GM19397 (cell line): ENCODE measurements at regions not wholly inside any gene's neighbourhood (a gene's known extent, or its start where the extent isn't known, plus 50 kb on each side); places are given as distances from the start of the nearest gene placed in this dataset.
"Not testable (repeated sequence)": the region's sequence is repeated elsewhere in the genome, so short reads cannot be mapped to it uniquely, and the experiment has no call there.

Experiments used
- ATAC-seq: cut with Tn5 transposase; IDR thresholded peaks from one replicate; pipeline ENCODE4 v1.9.1; 2021; ENCODE audit warnings: mild to moderate bottlenecking, moderate library complexity; ENCODE audit not compliant: unreplicated experiment

GRCh38 chr16:65757064-65757463 lies 609.4 kb upstream of the CDH5 start:
- ATAC-seq, result no peak

GRCh38 chr16:65756163-65756562 lies 610.3 kb upstream of the CDH5 start:
- no peak for ATAC-seq

DNA sequence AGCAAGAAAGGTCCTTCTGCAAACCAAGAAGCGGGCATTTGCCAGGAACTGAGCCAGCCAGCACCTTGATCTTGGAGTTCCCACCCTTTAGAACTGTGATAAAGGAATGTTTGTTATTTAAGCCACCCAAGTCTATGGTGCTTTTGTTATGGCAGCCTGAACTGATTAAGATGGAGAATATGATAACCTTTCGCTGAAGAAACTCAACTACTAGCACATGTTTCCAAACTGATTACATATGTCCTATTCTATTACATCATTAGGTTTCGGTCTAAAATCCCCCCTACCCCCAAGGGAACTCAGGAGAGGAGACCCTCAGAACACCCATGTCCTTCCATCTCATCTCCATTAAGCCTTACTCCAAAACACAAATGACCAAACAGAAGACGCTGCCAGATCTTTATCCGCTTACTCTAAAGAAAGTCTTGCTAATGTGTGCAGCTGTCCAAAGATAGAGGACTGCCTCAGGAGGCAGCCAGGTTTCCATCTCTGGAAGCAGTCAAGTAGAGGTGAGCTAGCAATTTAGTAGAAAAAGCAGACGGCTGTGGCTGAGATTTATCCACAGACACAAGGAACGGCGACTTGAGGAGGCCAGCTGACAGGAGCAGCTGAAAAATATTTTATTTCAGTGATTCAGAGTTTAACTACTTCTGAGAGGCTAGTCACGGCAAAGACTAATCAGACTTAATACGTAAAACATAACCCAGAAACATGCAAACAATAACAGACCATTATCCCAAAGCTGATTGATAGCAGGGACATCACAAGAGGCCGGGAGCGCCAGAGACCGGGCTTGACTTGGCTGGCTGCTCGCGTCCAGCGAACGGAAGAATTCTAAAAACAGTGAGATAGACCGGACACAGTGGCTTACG lies 611.4 kb upstream of the CDH5 start:
- no peak for ATAC-seq

DNA sequence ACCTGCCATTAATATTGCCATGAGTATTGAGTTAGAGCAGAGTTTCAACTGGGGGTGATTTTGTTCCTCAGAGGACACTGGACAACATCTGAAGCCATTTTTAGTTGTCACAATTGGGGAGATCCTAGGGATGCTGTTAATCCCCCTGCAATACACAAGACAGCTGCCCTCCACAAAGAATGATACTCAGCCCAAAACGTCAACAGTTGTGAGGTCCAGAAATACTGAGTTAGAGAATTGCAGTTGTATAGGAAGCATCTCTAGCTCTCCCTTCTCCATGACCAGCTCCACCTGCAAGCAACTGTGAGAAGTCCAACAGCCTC lies 614.0 kb upstream of the CDH5 start:
- no peak for ATAC-seq

- no peak for ATAC-seq
Observed at GRCh38 chr16:65751622-65752521, 614.6 kb upstream of the CDH5 start.

DNA sequence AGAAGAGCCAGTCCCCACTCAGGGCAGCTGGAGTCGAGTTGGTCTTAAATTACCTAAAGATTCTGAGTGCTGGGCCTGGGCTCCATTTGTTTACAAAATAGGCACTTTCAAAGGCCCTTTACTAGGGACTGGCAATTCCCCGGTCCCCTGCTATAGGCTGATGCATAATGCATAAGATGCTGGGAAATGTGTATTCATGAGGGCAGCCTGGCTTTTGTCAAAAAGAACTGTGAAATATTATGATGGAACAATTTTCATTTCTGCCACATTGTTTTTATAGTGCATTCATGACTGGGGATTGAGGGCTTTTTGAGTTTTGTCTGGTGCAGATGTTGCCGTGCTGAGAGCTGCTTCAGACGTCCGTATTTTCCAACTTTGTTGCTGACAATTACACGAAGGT lies 617.0 kb upstream of the CDH5 start:
- ATAC-seq, result no peak

DNA sequence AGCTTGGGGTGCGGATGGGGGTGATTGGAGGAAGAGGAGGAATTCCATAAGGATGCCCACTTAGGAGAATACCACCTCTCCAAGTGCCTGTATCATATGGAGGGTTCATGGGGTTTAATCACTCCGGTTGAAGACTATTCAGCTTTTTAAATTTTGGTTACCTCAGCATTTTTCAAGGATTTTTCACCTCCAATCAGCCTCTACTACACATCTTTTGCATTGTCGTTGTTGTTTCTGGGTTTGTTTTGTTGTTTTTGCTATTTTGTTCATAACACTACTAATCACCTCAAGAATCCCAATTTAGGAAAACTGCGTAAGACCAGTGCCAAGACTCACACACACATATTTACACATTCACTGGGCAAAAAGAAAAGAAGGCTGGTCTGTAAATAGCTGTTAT lies 619.5 kb upstream of the CDH5 start:
- ATAC-seq, result no peak

GRCh38 chr16:65745201-65745708 lies 621.2 kb upstream of the CDH5 start:
- ATAC-seq, result no peak

GRCh38 chr16:65744401-65744800 lies 622.1 kb upstream of the CDH5 start:
- ATAC-seq, result no peak

DNA sequence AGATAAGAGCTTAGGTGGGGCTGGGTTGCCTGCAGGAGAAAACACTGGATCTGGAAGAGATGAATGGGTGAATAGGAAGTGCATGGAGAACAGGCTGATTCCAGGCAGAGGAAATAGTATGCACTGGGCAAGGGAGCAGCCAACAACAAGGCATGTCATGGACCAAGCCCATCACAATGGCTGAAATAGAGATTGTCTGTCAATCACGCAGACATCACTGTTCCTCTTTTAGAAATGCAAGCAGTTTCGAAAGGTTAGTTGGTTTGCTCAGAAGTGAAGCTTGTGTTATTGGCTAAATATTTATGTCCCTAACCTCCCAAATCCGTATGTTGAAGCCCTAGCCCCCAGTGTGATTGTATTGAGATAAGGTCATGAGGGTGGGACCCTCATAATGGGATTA lies 621.7 kb upstream of the CDH11 start:
- ATAC-seq, result no peak

DNA sequence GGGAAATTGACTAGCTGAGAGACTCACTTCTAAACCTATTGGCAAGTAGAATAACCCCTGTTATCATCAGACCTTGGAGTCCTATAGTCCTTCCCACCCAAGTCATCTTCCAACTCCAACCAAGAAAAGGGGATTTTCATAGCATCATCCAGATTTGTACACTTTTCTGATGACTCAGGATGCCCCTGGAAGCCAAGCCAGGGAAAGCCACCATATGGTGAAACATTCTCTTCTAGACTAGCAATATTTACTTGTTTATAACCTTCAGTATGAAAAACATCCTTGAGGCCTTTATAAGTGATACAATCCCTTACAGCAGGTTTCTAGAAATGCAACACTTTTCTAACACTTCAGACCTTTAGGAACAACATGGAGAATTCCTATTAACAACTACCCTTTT lies 618.8 kb upstream of the CDH11 start:
- no peak for ATAC-seq

GRCh38 chr16:65739518-65739917 lies 617.7 kb upstream of the CDH11 start:
- no peak for ATAC-seq

DNA sequence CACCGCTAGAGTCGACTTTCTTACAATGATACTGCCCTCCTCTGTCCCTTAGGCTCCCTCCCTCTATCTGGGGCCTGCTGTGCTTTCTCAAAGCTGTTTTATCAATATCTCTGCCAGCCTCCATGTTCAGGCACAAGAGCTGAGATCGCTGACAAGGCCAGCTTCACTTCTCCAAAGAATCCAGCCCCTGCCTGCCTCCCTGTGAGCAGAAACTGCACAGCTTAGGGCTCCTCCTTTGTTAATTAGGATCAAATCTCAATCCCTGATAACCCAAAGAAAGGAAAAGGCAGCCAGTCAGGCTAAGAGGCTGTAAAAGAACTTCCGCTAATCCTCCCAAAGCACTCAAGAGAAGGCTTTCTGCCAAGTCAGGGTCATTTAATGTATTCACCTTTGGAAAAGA lies 616.0 kb upstream of the CDH11 start:
- ATAC-seq, result no peak

DNA sequence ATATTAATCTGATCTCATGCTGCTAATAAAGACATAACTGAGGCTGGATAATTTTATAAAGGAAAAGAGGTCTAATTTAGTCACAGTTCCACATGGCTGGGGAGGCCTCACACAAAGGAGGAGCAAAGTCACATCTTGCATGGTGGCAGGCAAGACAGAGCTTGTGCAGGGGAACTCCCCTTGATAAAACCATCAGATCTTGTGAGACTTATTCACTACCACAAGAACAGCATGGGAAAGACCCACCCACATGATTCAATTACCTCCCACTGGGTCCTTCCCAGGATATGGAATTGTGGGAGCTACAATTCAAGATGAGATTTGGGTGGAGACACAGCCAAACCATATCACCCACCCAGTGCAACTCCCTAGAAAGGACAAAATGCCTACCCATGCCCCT lies 613.8 kb upstream of the CDH11 start:
- not testable (repeated sequence) for ATAC-seq

DNA sequence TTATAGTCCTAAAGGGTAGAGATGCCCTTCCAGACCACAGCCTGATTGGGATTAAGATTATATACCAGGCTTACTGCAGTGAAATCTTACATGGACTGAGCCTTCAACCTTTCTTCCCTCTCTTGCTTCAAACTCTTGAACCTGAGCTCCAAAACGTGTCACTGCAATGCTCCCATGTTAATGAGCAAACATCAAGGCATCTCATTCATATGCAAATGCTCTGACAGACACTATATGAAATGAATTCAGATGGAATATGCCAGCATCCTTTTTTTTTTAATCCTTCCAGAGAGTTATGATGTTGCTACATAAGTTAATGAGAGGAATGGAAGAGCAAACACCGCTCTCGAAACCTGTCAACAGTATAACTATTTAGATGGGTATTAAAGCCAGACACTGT lies 611.9 kb upstream of the CDH11 start:
- ATAC-seq, result no peak

DNA sequence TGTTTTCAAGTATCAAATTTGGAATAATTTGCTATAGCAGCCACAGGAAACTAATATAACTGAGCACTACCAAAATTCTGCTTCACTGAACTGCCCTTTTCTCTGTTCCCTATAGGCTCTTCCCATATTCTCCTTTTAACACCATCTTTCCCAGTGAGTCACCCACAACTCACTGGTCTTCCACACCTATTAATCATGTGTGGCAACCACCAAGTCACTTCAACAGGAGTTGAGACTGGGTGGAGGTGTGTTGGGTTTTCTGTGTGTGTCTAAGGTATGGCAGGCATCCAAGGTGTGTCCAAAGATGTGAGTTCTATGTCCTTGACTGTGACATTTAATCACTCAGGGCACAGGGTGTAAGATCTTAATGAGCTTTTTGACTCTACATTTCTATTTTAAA lies 610.0 kb upstream of the CDH11 start:
- no peak for ATAC-seq

- no peak for ATAC-seq
Observed at GRCh38 chr16:65728652-65729051, 606.8 kb upstream of the CDH11 start.

DNA sequence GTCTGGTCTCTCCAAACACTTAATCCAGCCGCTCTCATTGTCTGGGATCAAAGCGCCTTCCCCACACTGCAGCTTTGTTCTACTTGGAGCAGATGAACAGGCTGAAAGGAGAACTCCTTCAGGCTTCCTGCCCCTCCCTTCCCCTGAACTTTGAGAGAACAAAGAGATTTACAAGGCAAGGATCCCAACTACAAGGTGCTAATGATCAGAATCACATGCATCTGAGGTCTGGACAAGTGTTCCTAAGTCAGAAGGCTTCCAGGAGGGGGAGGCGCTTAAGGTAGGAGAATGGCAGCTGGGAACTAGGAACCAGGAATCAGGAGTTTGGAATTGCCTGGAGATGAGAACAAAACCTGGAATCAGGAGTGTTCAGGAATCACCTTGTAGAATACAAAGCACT lies 606.3 kb upstream of the CDH11 start:
- no peak for ATAC-seq

DNA sequence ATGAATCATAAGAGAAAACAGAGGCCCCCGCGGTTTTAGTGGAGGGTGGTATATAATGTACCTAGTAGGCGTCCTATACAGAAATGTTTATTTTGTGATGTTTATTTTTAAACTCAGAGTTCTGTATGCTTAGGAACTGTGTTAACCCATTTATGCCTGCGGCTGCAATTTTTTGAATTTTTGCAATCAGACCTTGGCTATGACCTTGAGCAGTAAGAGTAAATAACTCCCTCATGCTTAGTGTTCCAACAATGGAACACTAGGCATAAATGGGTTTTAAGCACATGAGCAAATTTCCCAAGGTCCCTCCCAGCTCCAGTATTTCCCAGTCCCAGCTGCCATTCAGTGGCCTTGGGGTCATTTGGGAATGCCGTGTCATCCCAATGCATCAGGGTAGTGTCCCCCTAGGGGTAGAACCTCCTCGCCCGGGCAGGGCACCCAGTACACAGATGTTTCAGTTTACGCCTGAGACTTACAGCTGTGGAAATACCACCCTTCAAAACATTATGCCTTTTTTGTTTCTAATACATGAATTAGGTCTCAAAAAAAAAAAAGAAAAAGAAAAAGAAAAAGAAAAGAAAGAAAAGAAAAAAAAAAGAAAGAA lies 605.8 kb upstream of the CDH11 start:
- ATAC-seq, result no peak

DNA sequence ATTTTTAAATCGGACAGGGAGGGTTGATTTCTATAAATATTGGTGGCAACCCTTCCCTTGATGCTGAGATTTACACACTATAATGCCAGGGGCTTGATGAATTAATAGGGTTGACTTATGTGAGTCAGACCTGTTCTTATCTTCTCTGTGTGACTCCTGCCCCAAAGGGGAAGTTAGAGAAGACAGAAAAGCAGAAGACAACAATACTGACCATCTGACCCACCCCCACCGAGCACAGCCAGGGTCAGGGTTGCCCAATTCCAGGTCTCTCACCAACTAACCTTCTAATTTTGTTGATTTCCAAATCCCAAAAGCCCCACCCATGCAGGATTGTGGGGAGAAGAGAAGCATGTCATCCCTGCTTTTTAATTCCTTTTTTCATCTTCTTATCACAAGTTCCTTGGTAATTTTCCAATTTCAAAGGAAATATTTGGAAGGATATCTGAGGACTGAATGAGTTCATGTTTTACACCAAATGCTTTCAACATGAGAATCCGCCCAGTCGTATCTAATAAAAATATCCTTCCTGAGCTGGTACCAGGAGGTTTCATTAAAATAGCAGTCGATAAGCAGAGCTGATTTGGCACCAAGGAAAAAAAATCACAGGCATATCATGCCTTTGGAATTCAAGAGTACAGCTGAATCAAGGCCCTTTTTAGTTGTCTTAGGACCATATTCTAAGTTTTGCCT lies 603.4 kb upstream of the CDH11 start:
- ATAC-seq, result no peak

DNA sequence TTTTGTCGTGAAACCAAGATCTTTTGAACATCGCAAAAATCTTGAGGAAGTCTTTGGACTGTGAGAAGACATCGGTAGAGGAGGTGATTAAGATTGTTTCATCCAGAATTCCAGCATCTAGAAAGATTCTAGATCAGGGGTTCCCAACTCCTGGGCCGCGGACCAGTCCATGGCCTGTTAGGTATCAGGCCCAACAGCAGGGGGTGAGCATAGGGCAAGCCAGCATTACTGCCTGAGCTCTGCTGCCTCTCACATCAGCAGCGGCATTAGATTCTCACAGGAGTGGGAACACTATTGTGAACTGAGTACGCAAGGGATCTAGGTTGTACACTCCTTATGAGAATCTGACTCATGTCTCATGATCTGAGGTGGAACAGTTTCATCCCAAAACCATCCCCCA lies 600.6 kb upstream of the CDH11 start:
- no peak for ATAC-seq
